NB4 (cell line): ENCODE measurements at regions not wholly inside any gene's neighbourhood (a gene's known extent, or its start where the extent isn't known, plus 50 kb on each side); places are given as distances from the start of the nearest gene placed in this dataset.

Source experiments
- CTCF ChIP-seq: IDR thresholded peaks from one replicate; pipeline ENCODE4 v1.5.1; 2012; ENCODE audit warnings: low read depth, low read length
- MYC ChIP-seq: IDR thresholded peaks from 2 replicates; pipeline ENCODE4 v1.6.1; 2011; ENCODE audit warnings: low read depth, low read length

- no peak for TF ChIP-seq CTCF
- no peak for TF ChIP-seq MYC
Observed at GRCh38 chr13:54110597-54110996, 1082.0 kb downstream of the OLFM4 start.
